ENCODE measurements at regions not wholly inside any gene's neighbourhood (a gene's known extent, or its start where the extent isn't known, plus 50 kb on each side); places are given as distances from the start of the nearest gene placed in this dataset.
"Not testable (repeated sequence)": the region's sequence is repeated elsewhere in the genome, so short reads cannot be mapped to it uniquely, and the experiment has no call there.

DNA sequence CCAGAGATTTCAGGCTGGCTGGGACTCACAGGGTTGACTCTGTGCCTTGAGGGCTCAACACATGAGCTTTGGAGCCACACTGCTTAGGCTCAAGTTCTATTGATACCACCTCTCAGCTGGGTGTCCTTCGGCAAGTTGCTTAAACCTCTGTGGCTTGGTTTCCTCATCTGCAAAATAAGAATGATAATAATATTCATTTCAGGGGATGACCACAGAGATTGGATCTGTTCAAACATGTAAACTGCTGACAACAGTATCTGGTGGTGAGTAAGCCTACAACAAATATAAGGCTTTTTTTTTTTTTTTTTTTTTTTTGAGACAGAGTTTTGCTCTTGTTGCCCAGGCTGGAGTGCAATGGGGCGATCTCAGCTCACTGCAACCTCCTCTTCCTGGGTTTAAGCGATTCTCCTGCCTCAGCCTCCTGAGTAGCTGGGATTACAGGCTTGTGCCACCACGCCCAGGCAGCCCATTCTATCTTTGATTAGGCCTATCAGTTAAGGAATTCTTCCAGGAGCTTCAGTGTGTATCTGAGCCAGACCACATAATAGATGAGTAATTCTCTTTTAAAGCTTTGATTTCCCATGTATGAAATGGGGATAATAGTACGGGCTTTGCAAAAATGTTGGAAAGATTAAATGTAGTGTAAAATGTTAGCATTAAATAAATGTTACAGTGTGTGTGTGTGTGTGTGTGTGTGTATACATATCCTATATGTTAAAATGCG, 437.6 kb downstream of the PRDM2 start:
- no peak for DNase-seq (ENCODE audit: low read depth in 2 of 2)

GRCh38 chr1:14138135-14138506, 438.1 kb downstream of the PRDM2 start:
- DNase-seq (ENCODE audit: low read depth in 2 of 2) = no peak

DNA sequence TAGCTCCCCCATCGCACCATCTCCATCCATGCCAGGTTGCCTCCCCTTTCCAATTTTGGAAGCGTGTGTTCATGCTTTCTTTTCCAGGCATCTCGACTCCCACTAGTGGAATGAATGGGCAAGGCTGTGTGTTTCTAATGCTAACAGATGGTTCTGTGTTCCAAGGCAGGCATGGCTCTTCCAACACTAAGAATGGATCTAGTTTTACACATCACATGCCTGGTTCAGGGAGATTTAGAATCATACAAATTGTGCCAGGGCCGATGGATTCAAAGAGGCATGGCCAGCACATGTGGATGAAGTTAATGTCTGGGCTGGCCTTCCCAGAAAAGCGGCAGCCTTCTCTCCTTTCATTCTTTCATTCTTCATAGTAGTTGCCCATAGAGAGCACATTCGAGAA, 438.7 kb downstream of the PRDM2 start:
- DNase-seq (ENCODE audit: low read depth in 2 of 2) = no peak

DNA sequence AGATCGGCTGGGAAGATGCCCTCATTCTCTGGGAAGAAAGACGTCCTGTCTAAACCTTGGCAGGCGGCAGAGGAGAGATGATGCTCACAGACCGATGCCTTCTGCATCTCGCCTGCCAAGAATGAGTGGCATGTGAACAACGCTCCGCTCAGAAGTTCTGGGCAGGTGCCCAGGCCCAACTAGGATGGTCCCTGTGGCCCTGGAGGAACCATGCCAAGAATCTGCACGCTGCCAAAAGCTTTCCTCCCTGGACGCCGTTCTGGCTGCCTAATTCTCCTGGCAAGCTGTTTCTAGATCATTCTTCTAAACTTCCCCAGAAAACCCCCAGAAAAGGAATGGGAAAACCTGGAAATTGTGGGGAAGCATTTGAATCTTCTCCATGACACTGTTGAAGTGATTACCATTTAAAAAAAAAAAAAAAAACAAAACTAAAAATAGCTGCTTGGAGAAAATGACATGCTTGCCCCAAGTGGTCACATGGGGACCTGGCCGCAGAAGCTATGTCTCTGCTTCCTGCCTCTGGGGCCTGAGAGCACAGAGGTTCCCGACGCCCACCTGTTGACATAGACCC, 440.9 kb downstream of the PRDM2 start:
- DNase-seq (ENCODE audit: low read depth in 2 of 2) = no peak

DNA sequence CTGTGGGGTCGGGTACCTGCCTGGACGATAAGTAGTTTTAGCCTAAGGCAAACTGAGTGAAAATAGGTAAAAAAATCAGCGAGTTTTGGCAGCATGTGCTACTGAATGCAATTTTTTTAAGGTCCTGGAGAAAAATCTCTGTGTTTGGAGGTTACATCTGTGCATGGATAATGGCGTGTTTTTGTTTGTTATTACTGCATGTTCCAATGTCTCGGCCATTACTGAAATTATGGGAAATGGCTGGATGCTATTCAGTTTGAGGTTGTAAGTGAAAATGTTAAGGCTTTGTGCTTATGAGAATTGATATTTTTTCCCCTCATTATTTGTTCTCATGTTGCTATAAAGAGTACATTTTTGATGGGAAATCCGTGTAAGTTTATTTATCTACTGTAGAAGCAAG, 441.7 kb downstream of the PRDM2 start:
- DNase-seq (ENCODE audit: low read depth in 2 of 2) = no peak

DNA sequence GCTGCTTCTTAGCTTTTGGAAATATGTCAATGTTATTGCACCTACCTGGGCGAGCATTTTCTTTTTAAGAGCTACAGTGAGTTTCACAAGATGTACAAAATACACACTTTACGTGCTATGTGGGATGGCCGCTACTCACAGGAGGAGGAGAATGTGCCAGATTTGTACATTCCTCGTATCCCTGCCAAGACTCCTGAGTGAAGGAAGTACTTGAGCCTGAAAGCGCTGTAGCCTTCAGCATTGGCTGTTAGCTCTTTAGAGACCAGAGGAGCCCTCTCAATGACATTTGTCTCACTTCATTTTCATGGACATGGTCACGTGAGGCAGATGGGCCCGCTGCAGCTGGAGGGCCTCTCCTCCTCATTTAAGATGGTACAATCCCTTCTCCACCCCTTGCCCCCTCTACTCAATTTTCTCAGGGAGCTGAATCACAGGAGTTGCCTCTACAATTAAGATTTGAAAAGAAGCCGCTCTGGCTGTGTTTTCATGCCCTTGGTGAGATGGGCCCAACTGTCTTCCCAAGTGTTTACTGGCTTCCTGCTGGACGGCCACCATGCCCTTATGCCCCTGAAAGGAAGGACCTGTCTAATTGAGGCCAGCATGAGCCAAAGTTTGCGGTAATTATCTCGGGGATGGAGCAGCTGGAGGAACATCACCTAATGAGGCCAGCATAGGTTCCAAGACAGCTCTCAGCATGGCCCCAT, 442.6 kb downstream of the PRDM2 start:
- no peak for DNase-seq (ENCODE audit: low read depth in 2 of 2)

DNA sequence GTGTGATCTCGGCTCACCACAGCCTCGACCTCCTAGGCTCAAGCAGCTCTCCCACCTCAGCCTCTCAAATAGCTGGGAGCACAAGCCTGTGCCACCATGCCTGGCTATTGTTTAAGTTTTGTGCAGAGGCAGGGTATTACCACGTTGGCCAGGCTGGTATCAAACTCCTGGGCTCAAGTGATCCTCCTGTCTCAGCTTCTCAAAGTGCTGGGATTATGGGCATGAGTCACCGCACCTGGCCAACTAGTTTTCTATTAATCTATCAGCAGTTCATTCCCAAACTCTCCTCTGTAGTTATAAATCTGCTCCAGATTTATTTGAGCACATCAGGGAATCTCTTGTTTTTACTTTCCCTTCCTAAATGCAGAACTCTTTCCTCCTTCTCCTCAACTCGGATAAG, 443.8 kb downstream of the PRDM2 start:
- DNase-seq (ENCODE audit: low read depth in 2 of 2) = no peak

DNA sequence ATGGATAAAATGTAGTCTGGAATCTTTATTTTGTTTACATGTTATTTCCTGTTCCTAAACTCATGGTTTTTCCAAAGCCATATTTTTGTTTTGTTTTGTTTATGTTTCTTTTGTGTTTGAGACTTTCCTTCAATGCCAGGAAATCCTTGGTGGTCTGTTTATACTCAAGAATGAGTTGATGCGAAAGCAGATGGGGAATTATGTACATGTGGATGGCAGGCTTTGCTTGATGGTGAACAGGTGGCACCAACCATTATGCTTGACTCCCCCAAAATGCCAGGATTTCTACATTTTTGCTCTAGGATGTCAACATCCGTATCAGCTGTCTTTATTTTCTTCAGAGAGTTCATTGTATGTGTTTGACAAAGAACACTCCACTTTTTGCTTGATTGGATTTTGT, 448.5 kb downstream of the PRDM2 start:
- no peak for DNase-seq (ENCODE audit: low read depth in 2 of 2)

- DNase-seq (ENCODE audit: low read depth in 2 of 2) = no peak
Observed at GRCh38 chr1:14149431-14149830, 449.1 kb upstream of the KAZN start.

GRCh38 chr1:14156543-14156942, 441.9 kb upstream of the KAZN start:
- DNase-seq (ENCODE audit: low read depth in 2 of 2) = no peak

DNA sequence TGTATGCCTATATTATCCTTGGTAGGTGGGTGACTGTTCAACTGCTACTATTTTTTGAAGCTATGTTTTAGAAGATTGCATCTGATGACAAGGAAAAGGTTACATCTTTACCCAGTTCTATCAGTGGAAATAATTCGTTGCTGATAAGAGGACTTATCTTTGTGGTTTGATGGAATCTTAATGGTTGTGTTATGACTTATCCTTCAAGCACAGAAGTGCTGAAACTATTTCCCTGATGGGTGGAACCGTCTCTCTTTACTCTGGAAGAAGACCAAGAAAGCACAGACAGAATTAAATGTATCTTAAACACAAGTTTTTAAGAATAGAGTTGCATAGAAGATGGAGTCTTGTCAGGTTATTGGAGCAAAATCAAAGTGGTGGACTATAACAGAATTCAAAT, 437.7 kb upstream of the KAZN start:
- DNase-seq (ENCODE audit: low read depth in 2 of 2) = no peak

- no peak for DNase-seq (ENCODE audit: low read depth in 2 of 2)
Observed at GRCh38 chr1:14163246-14163645, 435.2 kb upstream of the KAZN start.

GRCh38 chr1:14165371-14165801, 433.1 kb upstream of the KAZN start:
- DNase-seq (ENCODE audit: low read depth in 2 of 2) = no peak

DNA sequence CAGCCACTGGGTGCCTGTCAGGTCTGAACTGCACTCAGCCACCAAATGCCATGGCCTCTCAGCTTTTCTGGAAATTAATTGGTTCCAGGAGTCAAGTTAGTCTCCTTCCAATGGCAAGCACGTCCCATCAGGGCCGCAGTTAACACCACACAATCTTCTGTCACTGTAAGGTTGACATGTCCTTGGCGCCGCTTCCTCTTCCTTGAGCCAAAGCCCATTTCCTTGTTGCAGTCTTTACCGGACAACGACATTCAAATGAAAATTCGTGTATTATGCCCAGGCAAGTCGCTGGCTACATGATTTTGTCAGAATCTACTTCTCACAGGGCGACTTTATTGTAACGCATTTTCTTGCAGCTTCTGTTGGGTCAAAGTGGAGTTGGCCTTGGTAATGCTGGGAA, 430.6 kb upstream of the KAZN start:
- DNase-seq (ENCODE audit: low read depth in 2 of 2) = no peak

- DNase-seq (ENCODE audit: low read depth in 2 of 2) = no peak
Observed at GRCh38 chr1:14168326-14169063, 430.0 kb upstream of the KAZN start.

- no peak for DNase-seq (ENCODE audit: low read depth in 2 of 2)
Observed at GRCh38 chr1:14173598-14173997, 424.9 kb upstream of the KAZN start.

DNA sequence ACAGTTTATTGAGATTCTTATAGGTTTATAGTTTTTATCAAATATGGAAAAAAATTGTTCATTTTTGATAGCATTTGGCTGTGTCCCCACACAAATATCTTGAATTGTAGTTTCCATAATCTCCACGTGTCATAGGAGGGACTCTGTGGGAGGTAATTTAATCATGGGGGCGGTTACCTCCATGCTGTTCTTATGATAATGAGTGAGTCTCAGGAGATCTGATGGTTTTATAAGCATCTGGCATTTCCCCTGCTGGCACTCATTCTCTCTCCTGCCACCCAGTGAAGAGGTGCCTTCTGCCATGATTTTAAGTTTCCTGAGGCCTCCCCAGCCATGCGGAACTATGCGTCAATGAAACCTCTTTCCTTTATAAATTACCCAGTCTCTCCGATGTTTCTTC, 420.6 kb upstream of the KAZN start:
- not testable (repeated sequence) for DNase-seq (ENCODE audit: low read depth in 2 of 2)

DNA sequence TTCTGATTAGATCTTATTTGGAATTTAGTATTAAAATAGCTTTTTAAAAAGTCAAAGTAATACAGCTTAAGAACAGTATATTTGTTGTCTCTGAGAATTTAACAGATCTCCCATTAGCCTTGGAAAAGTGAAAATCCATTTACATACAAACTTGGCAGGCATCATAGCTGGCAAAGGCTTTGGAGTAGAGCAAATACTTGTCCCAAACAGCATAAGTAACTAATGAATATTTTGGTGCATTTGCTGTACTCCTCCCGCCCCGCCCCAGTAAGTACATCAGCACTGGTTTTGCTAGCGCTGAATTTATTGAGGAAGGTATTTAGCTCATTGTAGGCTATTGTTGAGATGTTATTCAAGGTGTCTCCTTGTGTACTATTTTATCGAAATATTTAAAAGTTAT, 417.7 kb upstream of the KAZN start:
- DNase-seq (ENCODE audit: low read depth in 2 of 2) = no peak

DNA sequence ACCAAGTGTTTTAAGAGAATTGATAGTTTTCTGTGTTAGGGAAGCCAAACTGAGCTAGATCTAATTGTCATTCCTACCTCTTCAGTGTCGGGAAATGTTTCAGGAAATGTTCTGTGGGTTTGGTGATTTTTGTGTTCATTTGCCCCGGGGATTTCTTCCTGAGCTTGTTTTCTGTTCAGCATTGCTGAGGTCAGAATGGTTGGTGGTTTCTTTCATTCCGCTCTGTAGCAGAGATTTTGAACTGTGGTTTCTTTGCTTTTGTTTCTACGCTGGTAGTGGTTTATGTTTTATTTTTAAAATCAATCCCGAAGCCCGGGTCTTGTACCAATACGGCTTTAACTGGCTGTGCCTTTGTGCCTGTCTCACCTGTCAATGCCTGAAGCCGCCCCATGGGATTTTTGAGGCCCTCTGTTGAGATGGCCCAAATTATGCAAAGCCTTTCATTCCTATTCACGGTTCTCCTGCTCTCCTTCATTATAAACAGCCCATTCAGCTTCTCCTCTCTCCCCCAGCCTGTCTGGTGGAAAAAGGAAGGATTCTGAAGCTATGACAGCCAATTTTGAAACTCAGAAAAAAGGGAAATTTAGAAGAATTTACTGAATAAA, 417.2 kb upstream of the KAZN start:
- no peak for DNase-seq (ENCODE audit: low read depth in 2 of 2)

DNA sequence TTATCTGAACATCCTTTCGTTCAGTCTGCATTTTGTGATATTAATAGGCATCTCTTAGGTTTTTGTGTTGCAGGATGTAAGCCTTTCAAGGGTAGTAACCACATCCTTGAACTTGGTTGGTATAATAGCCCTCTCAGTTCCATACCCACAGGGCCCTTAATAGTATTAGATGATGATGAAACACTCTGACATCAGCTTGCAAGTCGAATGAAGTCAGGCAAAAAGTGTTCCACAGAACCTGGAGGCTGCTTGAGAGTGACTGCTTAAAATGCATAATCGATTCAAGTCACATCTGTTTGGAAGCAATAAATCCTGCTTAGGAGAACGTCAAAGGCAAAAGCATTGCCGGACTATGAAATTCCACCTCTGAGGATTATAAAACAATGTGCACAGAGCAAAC, 415.6 kb upstream of the KAZN start:
- DNase-seq (ENCODE audit: low read depth in 2 of 2) = no peak

DNA sequence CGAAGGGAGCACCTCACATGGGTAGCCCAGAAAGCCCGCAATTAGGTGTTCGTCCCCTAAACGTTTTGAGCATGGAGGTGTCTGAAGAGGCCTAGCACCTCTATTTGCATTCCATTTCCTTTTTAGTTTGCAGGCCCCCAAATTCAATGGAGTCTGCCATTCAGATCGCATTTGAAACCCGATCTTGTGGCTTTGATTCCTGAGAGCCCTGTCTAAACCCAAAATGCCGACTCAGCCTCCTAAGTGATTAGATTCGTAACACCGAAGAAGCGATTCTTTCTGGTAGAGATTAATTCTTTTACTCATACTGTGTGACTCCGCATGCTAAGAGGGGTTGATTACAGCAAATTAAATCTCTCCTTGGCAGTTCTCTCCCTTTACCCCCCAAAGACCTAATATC, 415.2 kb upstream of the KAZN start:
- no peak for DNase-seq (ENCODE audit: low read depth in 2 of 2)

DNA sequence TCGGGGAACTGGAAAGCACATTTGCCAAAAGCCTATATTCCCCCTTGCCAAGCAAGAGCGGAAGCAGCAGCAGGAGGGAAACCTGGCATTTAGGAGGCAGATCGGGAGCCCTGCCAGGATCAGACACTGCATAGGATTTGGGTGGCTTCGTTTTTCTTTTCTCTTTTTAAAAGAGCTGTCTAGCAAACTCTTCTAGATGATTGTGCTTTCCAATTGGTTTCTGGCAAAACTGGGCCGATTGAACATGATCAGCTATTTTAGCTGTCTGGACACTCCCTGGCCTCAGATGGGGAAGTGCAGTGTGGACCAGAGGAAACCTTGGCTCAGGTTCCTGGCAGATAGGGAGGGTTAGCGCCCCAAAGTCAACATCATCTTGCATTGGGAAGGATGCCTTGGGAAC, 414.0 kb upstream of the KAZN start:
- no peak for DNase-seq (ENCODE audit: low read depth in 2 of 2)
